K562 (cell line): ENCODE measurements at regions not wholly inside any gene's neighbourhood (a gene's known extent, or its start where the extent isn't known, plus 50 kb on each side); places are given as distances from the start of the nearest gene placed in this dataset.

Source experiments
- ATAC-seq: fragments of 200-7000 bp; cut with Tn5 transposase; 3 replicates; pipeline ENCODE4 v1.9.1; 2020; ENCODE audit warnings: moderate library complexity
- BruUV-seq: library from RNA; stranded (reverse); fragments of 400-500 nt; replicated peaks from 2 replicates; lab custom pipeline; 2021; lab: Mats Ljungman, UMichigan
- CTCF ChIA-PET: fragments of 300-600 bp; formaldehyde crosslinking; extraction: SDS; loops from one replicate; lab custom pipeline; 2021; ENCODE audit warnings: low intra/inter-chr PET ratio; lab: Yijun Ruan, JAX
- POLR2A ChIA-PET: fragments of 300-600, 350-650 bp; sonication (Branson Sonifier 250); formaldehyde crosslinking; extraction: SDS; loops from one replicate; lab custom pipeline; 2021; ENCODE audit warnings: antibody characterized with exemption, inconsistent platforms; lab: Yijun Ruan, JAX
- DNase-seq, 4 experiments: peaks; one replicate each; pipeline versions ENCODE4 v3.0.0 to v3.0.0-alpha.2; 2011 to 2018; ENCODE audit warnings: low spot score in 3 of 4, mixed read lengths in 3 of 4; ENCODE audit errors: extremely low read depth in 1 of 4
- FAIRE-seq: peaks from 2 replicates; lab custom pipeline; 2011; peaks lifted over from hg19 to GRCh38; lab: Jason Lieb, UNC
- H2AFZ ChIP-seq: 2 replicates; pipeline ENCODE4 v1.6.0; 2011; ENCODE audit warnings: low read depth, low read length, control low read depth, inconsistent platforms
- H3K27ac ChIP-seq: fragments of 200-600 bp; 3 replicates; pipeline ENCODE4 v1.8.0; 2011; ENCODE audit warnings: low read depth, mild to moderate bottlenecking, control low read depth, inconsistent platforms, low read length, moderate library complexity, mixed read lengths; ENCODE audit errors: extremely low read depth
- H3K27me3 ChIP-seq, 2 experiments: fragments of 300-600 bp in 1 of 2; 2 replicates in 1 of 2; 3 replicates in 1 of 2; pipeline versions ENCODE4 v1.6.0 to v1.8.0; 2011; ENCODE audit warnings: inconsistent platforms in 2 of 2, low read length in 2 of 2, mild to moderate bottlenecking in 1 of 2, mixed read lengths in 1 of 2, moderate library complexity in 1 of 2; ENCODE audit not compliant: control insufficient read depth in 2 of 2, insufficient read depth in 2 of 2
- H3K36me3 ChIP-seq: fragments of 300-600 bp; 3 replicates; pipeline ENCODE4 v1.8.0; 2011; ENCODE audit warnings: mild to moderate bottlenecking, low read length, inconsistent platforms; ENCODE audit not compliant: control insufficient read depth, insufficient read depth
- H3K4me1 ChIP-seq, 2 experiments: fragments of 200-600 bp in 1 of 2; replicated peaks in 1 of 2; 2 replicates in 1 of 2; 3 replicates in 1 of 2; pipeline versions ENCODE4 v1.5.1 to v1.8.0; 2011; ENCODE audit warnings: inconsistent platforms in 2 of 2, low read length in 2 of 2, mild to moderate bottlenecking in 1 of 2, mixed read lengths in 1 of 2, moderate library complexity in 1 of 2; ENCODE audit not compliant: control insufficient read depth in 2 of 2, insufficient read depth in 2 of 2
- H3K4me2 ChIP-seq: 2 replicates; pipeline ENCODE4 v1.6.1; 2011; ENCODE audit warnings: low read length, control low read depth, inconsistent platforms, mixed read lengths; ENCODE audit not compliant: insufficient read depth
- H3K4me3 ChIP-seq: fragments of 200-600 bp; sonication (generic), shearing (Covaris generic); 2 replicates; pipeline ENCODE4 v1.5.1; 2016; ENCODE audit warnings: control low read depth, inconsistent platforms
- H3K79me2 ChIP-seq: fragments of 200-600 bp; 3 replicates; pipeline ENCODE4 v1.8.0; 2011; ENCODE audit warnings: low read length, inconsistent platforms; ENCODE audit not compliant: control insufficient read depth, insufficient read depth
- H3K9ac ChIP-seq, 2 experiments: 2 replicates each; pipeline versions ENCODE4 v1.6.0 to v1.6.1; 2011; ENCODE audit warnings: low read depth in 2 of 2, low read length in 2 of 2, control low read depth in 1 of 2, inconsistent platforms in 1 of 2, mild to moderate bottlenecking in 1 of 2, mixed read lengths in 1 of 2; ENCODE audit not compliant: insufficient read depth in 1 of 2
- H3K9me1 ChIP-seq: one replicate; pipeline ENCODE4 v1.6.0; 2011; ENCODE audit warnings: inconsistent platforms, mild to moderate bottlenecking, low read length, moderate library complexity; ENCODE audit not compliant: control insufficient read depth, insufficient read depth
- H3K9me3 ChIP-seq: replicated peaks from 2 replicates; pipeline ENCODE4 v1.5.1; 2011; ENCODE audit warnings: low read depth, low read length, inconsistent platforms; ENCODE audit not compliant: control insufficient read depth, insufficient read depth
- H4K20me1 ChIP-seq: replicated peaks from 2 replicates; pipeline ENCODE4 v1.6.1; 2011; ENCODE audit warnings: low read length, inconsistent platforms, mixed read lengths; ENCODE audit not compliant: control insufficient read depth, insufficient read depth
- SMAD1 ChIP-seq: fragments of 150-350 bp; IDR thresholded peaks from 2 replicates; pipeline ENCODE4 v1.6.1; 2014; ENCODE audit warnings: low read length, low read depth; ENCODE audit not compliant: partially characterized antibody
- ZBTB33 ChIP-seq: sonication (generic); formaldehyde crosslinking; IDR thresholded peaks from 2 replicates; pipeline ENCODE4 v1.8.1; 2023; ENCODE audit warnings: mild to moderate bottlenecking, missing genetic modification reagents
- WGBS: fragments of 100-300 bp; shearing (Covaris generic); methylation state at CpG from one replicate; pipeline ENCODE4 v1.1.6; 2016; ENCODE audit warnings: low coverage, mixed read lengths; ENCODE audit not compliant: insufficient coverage; ENCODE audit errors: missing lambda C conversion rate; 5-methylcytosine and 5-hydroxymethylcytosine counted together
- in situ Hi-C: fragments of 300-500 bp; cut with MboI; formaldehyde crosslinking; loops from 4 replicates; pipeline ENCODE4 v1.15.0; 2018; ENCODE audit warnings: inconsistent platforms, mixed read lengths
- intact Hi-C: fragments of 100-400 bp; cut with micrococcal nuclease; formaldehyde crosslinking; loops from 2 replicates; pipeline ENCODE4 v1.14.2; 2022

- no peaks in the 10 kb centered on the region for H3K9me1 ChIP-seq
- in situ Hi-C loops (no loop called here), intact Hi-C loops (no loop called here)
- H3K9ac ChIP-seq, result no peak overlapping the region
- BruUV-seq, result no TSS peak
- H3K27ac ChIP-seq, result no peak overlapping the region
- no peaks in the 10 kb centered on the region for H3K9me3 ChIP-seq
- DNase-seq, result no peak
- no peaks in the 10 kb centered on the region for H3K36me3 ChIP-seq
- ChIA-PET CTCF (no interaction called here), POLR2A (interaction anchor here (0.6 to 0.7 kb wide), 2 partner anchors 44 to 136 kb away, joined by 3 to 4 read pairs; no protein-coding TSS in a partner anchor)
- H3K4me3 ChIP-seq, result no peak overlapping the region
- no peak for ATAC-seq
- no peak for FAIRE-seq
- H3K27me3 ChIP-seq, result no peaks in the 10 kb centered on the region
- no peak overlapping the region for H3K4me2 ChIP-seq
- H3K79me2 ChIP-seq, result no peaks in the 10 kb centered on the region
- H2AFZ ChIP-seq, result no peak overlapping the region
- H3K4me1 ChIP-seq, result peaks cover 0 to 19% of the 10 kb centered on the region in 2 experiments; a peak in 2 of 5 replicates
- TF ChIP-seq SMAD1, result no peak
- 0 out of 2 replicates have a peak, but pooled peaks have one; percentile 15 for TF ChIP-seq ZBTB33 (CRISPR knock-in tag)
- 46% methylated on average over 10 of the region's 13 CpGs for WGBS
- no peaks in the 10 kb centered on the region for H4K20me1 ChIP-seq
Observed at GRCh38 chr22:46047226-46047625, 70.3 kb upstream of the WNT7B start.
